NCI-H1694 (cell line): ENCODE measurements at regions not wholly inside any gene's neighbourhood (a gene's known extent, or its start where the extent isn't known, plus 50 kb on each side); places are given as distances from the start of the nearest gene placed in this dataset.

Experiments
- DNase-seq: peaks from one replicate; lab custom pipeline; 2025; lab: John Stamatoyannopoulos, UW

- no peak for DNase-seq
These were observed 1237.5 kb downstream of the MRPL39 start for GRCh38 chr21:24369746-24370145.

DNA sequence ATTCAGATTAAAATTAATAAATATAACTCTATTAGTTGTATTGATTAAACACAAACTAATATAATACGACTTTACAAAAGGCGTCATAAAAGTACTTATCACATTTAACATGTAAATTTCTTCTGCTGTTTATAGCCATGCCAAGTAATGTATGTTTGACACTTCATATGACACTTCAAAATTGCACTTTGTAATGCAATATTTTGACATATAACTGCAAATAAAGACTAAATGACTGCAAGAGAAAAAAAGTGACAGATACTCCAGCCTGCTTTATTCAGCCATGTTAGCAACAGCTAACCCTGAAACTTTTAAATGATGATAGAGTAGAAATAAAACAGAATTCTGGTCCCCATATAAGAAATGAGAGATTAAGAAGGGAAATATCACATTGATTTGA, 1238.0 kb downstream of the MRPL39 start:
- DNase-seq, result no peak

GRCh38 chr21:24367936-24368335, 1239.3 kb downstream of the MRPL39 start:
- DNase-seq, result no peak

DNA sequence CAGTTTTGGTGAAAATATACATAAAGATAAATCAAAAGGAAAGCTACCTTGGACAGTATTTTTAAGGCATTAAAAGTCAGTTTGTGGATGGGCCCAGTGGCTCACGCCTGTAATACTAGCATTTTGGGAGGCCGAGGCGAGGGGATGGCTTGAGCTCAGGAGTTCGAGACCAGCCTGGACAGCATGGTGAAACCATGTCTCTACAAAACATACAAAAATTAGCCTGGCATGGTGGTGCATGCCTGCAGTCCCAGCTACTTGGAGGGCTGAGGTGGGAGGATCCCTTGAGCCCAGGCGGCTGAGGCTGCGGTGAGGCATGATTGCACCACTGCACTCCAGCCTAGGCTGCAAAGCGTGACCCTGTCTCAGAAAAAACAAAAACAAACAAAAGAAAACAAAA, 1253.8 kb downstream of the MRPL39 start:
- DNase-seq, result no peak

- DNase-seq, result no peak
These were observed 1267.9 kb downstream of the MRPL39 start for GRCh38 chr21:24339406-24339805.

- DNase-seq, result no peak
These were observed 1270.8 kb downstream of the MRPL39 start for GRCh38 chr21:24336491-24336890.

- no peak for DNase-seq
These were observed 1283.7 kb downstream of the MRPL39 start for GRCh38 chr21:24323536-24323935.

GRCh38 chr21:24316277-24316922, 1290.9 kb downstream of the MRPL39 start:
- no peak for DNase-seq

- DNase-seq, result no peak
These were observed 1296.5 kb downstream of the MRPL39 start for GRCh38 chr21:24310788-24311187.

GRCh38 chr21:24308183-24308582, 1299.1 kb downstream of the MRPL39 start:
- DNase-seq, result no peak

GRCh38 chr21:24302400-24302799, 1304.9 kb downstream of the MRPL39 start:
- DNase-seq, result no peak

DNA sequence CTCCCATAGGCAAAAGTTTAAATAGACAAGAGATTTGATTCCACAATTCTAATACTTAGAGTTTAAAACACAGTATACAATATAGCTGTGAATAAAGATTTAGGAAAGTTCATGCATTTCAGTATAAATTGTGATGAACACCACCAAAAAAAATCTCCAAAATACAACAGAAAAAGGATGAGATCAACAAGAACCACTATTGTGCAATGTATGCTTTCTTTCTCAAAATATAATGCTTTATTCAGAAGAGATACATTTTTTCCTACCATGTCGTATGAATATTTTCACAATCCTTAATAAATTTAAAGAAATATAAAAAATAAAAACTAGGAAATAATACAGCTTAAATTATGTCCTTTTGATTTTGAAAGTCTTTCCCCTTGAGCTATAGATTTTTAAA, 1309.2 kb downstream of the MRPL39 start:
- no peak for DNase-seq

DNA sequence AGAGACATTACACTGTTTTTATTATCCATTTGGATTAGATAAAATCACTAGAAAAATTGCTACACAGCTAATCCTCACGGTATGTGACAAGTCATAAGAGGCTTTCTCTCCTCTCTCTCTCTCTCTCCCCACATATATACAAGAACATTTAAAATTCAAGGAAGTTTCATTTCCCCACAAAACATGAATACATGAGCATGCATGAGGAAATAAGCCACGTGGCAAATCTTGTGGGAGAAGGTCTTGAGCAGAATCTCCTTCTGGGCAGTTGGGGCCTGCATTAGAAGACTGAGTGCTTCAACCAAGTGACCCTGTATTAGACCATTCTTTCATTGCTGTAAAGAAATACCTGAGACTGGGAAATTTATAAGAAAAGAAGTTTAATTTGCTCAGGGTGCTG, 1313.1 kb downstream of the MRPL39 start:
- DNase-seq, result no peak

GRCh38 chr21:24290151-24290833, 1317.0 kb downstream of the MRPL39 start:
- no peak for DNase-seq

DNA sequence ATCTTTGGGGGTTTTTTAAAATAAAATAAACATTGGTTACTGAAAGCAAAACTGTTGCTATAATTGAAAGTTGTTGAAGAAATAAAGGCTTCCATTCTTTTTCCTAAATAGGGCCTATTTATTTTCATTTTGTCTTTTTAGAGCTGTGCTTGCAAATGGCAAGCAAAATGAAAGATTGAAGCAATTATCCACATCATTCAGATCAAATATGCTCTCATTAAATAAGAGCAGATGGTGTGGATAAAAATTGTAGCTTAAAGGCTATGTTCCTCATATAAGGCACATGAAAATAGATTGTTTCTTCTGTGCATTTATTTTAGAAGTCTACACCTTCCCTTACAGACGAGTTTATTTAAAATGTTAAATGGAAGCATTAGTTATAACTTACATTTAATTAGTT, 1317.7 kb downstream of the MRPL39 start:
- peak; percentile 86 for DNase-seq

- DNase-seq, result no peak
These were observed 1326.7 kb downstream of the MRPL39 start for GRCh38 chr21:24280596-24280995.

GRCh38 chr21:24278711-24279110, 1328.6 kb downstream of the MRPL39 start:
- DNase-seq, result no peak

- peak; percentile 48 for DNase-seq
These were observed 1331.1 kb downstream of the MRPL39 start for GRCh38 chr21:24276204-24276603.

DNA sequence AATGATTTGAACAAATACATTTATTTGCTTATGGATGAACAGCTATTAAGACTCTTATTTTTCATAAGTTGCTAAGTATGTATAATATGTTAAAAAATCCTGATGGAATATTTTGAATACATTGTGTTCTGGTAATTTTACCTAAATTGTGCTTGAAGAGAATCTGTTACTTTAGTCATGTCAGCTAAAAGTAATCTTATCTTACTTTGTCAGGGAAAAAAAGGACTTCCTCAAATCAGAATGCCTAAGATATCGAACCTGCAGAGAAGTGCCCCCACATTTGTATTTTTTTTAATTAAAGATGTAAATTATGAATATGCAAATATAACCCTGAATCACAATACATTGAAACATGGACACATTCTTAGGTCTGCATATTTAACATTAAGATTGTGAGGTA, 1331.7 kb downstream of the MRPL39 start:
- no peak for DNase-seq

DNA sequence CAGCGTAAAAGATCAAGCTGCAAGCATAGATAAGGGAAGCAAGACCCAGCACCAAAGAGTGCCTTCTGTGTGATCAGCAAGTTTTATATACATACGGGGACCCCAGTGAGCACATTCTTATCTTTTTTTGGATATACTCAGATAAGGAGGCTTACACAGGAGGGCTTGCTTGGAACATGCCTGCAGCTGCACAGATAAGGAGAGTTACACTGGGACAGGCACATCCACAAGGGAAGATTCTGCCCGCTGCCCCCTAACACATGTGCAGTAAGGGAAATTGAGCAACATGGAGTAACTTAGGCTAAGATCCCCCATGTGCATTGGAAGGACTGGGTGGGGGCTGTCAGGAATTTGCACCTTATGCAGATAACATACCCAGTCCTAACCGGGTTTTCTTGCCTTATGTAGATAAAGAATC, 1334.8 kb downstream of the MRPL39 start:
- no peak for DNase-seq

DNA sequence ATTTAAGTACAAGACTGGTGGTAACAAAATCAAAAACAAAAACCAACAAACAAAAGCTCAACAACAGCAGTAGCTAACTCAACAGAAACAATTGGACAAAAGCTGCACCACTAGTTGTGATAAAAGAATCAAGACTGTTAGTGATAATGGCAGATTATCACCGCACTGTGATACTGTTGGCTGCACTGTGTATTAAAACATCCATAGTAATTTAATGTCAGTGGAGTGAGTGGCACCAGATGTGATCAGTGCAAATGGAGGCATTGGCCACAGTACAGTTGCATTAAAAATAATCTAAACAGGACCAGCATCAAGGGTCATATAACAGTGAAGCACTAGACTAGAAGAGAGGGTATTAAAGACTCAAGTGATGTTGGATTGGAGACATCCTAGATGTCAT, 1341.3 kb downstream of the MRPL39 start:
- no peak for DNase-seq

GRCh38 chr21:24260751-24261150, 1346.5 kb downstream of the MRPL39 start:
- DNase-seq, result no peak

DNA sequence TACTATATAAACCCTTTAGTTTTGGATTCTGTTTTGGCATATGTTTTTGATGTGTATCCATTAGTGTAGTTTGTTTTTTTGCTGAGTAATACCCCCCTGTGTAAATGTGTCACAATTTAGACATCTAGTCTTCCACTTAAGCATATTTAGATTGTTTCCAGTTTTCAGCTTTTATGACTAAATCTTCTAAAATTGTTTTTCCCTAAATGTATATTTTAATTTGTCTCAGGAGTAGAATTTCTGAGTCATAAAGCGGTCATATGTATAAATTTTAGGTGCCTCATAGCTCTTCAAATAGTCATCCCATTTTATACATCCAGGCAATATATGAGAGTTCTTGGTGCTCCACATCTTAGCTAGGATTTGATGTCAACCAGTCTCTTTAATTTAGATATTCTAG, 1348.0 kb downstream of the MRPL39 start:
- DNase-seq, result no peak

DNA sequence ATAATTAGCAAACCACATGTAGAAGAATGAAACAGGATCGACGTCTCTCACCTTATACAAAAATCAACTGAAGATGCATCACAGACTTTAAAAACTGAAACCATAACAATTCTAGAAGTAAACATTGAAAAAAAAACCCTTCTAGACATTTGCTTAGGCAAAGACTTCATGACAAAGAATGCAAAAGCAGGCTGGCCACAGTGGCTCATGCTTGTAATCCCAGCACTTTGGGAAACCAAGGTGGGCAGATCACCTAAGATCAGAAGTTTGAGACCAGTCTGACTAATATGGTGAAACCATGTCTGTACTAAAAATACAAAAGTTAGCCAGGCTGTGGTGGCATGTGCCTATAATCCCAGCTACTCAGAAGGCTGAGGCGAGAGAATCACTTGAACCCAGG, 1351.7 kb downstream of the MRPL39 start:
- DNase-seq, result no peak
